NCI-H748 (cell line): ENCODE measurements at regions not wholly inside any gene's neighbourhood (a gene's known extent, or its start where the extent isn't known, plus 50 kb on each side); places are given as distances from the start of the nearest gene placed in this dataset.
"Not testable (repeated sequence)": the region's sequence is repeated elsewhere in the genome, so short reads cannot be mapped to it uniquely, and the experiment has no call there.

Source experiments
- DNase-seq: peaks from one replicate; lab custom pipeline; 2025; ENCODE audit not compliant: unreplicated experiment; lab: John Stamatoyannopoulos, UW

GRCh38 chr6:119979862-119980261 is 630.3 kb upstream of the MAN1A1 start:
- peak; percentile 33 for DNase-seq

GRCh38 chr6:119978274-119978889 is 628.8 kb upstream of the MAN1A1 start:
- DNase-seq, result peak; percentile 17

- no peak for DNase-seq
Measured at GRCh38 chr6:119974430-119975159, 625.0 kb upstream of the MAN1A1 start.

GRCh38 chr6:119966484-119966883 is 616.9 kb upstream of the MAN1A1 start:
- peak; percentile 24 for DNase-seq

GRCh38 chr6:119965900-119966299 is 616.3 kb upstream of the MAN1A1 start:
- no peak for DNase-seq

GRCh38 chr6:119965008-119965407 is 615.4 kb upstream of the MAN1A1 start:
- no peak for DNase-seq

GRCh38 chr6:119962505-119962904 is 612.9 kb upstream of the MAN1A1 start:
- DNase-seq, result no peak

GRCh38 chr6:119961450-119961849 is 611.9 kb upstream of the MAN1A1 start:
- no peak for DNase-seq

GRCh38 chr6:119960456-119960855 is 610.9 kb upstream of the MAN1A1 start:
- DNase-seq, result no peak

GRCh38 chr6:119960036-119960435 is 610.5 kb upstream of the MAN1A1 start:
- no peak for DNase-seq

GRCh38 chr6:119957195-119957594 is 607.6 kb upstream of the MAN1A1 start:
- no peak for DNase-seq

GRCh38 chr6:119952696-119953095 is 603.1 kb upstream of the MAN1A1 start:
- no peak for DNase-seq

- no peak for DNase-seq
Measured at GRCh38 chr6:119950681-119951080, 601.1 kb upstream of the MAN1A1 start.

- no peak for DNase-seq
Measured at GRCh38 chr6:119942078-119942752, 592.7 kb upstream of the MAN1A1 start.

- no peak for DNase-seq
Measured at GRCh38 chr6:119938752-119939151, 589.2 kb upstream of the MAN1A1 start.

GRCh38 chr6:119934816-119935215 is 585.3 kb upstream of the MAN1A1 start:
- no peak for DNase-seq

- DNase-seq, result no peak
Measured at GRCh38 chr6:119929121-119929520, 579.6 kb upstream of the MAN1A1 start.

- DNase-seq, result not testable (repeated sequence)
Measured at GRCh38 chr6:119924888-119925287, 575.3 kb upstream of the MAN1A1 start.

GRCh38 chr6:119922814-119923213 is 573.3 kb upstream of the MAN1A1 start:
- no peak for DNase-seq

- DNase-seq, result no peak
Measured at GRCh38 chr6:119921491-119922010, 572.0 kb upstream of the MAN1A1 start.

GRCh38 chr6:119917186-119917585 is 567.6 kb upstream of the MAN1A1 start:
- no peak for DNase-seq

GRCh38 chr6:119915971-119916370 is 566.4 kb upstream of the MAN1A1 start:
- no peak for DNase-seq
